Thyroid gland (tissue), 4 donors: ENCODE measurements at regions not wholly inside any gene's neighbourhood (a gene's known extent, or its start where the extent isn't known, plus 50 kb on each side); places are given as distances from the start of the nearest gene placed in this dataset.

Experiments used
- DNase-seq, 2 donors: peaks; one replicate each; pipeline ENCODE4 v3.0.0-alpha.2; 2019
- H3K27ac ChIP-seq, 3 donors: fragments of 200-600 bp; sonication (generic); 1 replicate in 2 of 3; 2 replicates in 1 of 3; pipeline ENCODE4 v1.5.1; 2016 to 2019; ENCODE audit warnings: mild to moderate bottlenecking in 1 of 3, moderate library complexity in 1 of 3
- H3K27me3 ChIP-seq: fragments of 200-600 bp; sonication (generic); one replicate; pipeline ENCODE4 v1.5.1; 2019
- H3K36me3 ChIP-seq, 2 donors: fragments of 200-600 bp; sonication (generic); one replicate each; pipeline ENCODE4 v1.5.1; 2016 to 2019
- H3K4me1 ChIP-seq, 2 donors: fragments of 200-600 bp; sonication (generic); one replicate each; pipeline ENCODE4 v1.5.1; 2017 to 2019
- H3K4me3 ChIP-seq, 3 donors: fragments of 200-600 bp; sonication (generic); replicated peaks in 1 of 3; 1 replicate in 2 of 3; 2 replicates in 1 of 3; pipeline ENCODE4 v1.5.1; 2016; ENCODE audit warnings: mild to moderate bottlenecking in 1 of 3
- H3K9me3 ChIP-seq: fragments of 200-600 bp; sonication (generic); one replicate; pipeline ENCODE4 v1.5.1; 2017
- POLR2A ChIP-seq, 2 donors: fragments of 450-650 bp; IDR thresholded peaks; one replicate each; pipeline ENCODE4 v1.6.1; 2017; ENCODE audit warnings: antibody characterized with exemption in 2 of 2, mild to moderate bottlenecking in 2 of 2, moderate library complexity in 1 of 2
- WGBS, 2 donors: methylation state at CpG; one replicate each; pipeline ENCODE4 v1.1.5; 2017; 5-methylcytosine and 5-hydroxymethylcytosine counted together
- intact Hi-C: fragments of 100-400 bp; cut with DNase I; formaldehyde crosslinking; loops from one replicate; pipeline ENCODE4 v1.15.1; 2023
- TF ChIP-seq, protein P1 (sequence below), 6 experiments: fragments of 200-600 bp in 3 of 6; fragments of 450-650 bp in 3 of 6; sonication (generic) in 3 of 6; IDR thresholded peaks; one replicate each; pipeline ENCODE4 v1.5.1; 2016 to 2019; ENCODE audit warnings: antibody characterized with exemption in 6 of 6, mild to moderate bottlenecking in 2 of 6, inconsistent platforms in 1 of 6, moderate library complexity in 1 of 6

DNA sequence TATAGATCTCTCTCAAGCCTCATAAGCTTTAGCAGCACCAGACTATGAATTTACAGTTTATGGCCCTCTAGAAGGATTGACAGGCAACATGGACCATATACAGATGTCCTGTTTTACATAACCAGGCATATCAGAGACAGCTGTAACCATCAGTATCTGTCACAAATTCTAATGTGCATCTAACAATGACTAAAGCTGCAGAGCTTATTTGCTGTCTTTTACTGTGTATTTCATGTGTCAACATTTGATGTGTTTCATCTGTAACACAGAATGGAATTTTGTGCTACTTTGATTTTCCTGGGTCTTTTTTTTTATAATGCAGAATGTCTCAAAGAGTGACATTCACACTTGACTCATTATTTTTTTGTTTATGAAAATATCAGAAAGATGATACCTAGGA lies 348.3 kb downstream of the SLC16A7 start:
- Histone ChIP-seq H3K27ac (no peak overlapping the region), H3K4me1 (no peaks in the 10 kb centered on the region), H3K4me3 (no peak overlapping the region), H3K36me3 (no peaks in the 10 kb centered on the region), H3K9me3 (no peaks in the 10 kb centered on the region), H3K27me3 (no peaks in the 10 kb centered on the region)
- DNase-seq: no peak
- intact Hi-C loops: no loop called here
- TF ChIP-seq, protein P1, sequence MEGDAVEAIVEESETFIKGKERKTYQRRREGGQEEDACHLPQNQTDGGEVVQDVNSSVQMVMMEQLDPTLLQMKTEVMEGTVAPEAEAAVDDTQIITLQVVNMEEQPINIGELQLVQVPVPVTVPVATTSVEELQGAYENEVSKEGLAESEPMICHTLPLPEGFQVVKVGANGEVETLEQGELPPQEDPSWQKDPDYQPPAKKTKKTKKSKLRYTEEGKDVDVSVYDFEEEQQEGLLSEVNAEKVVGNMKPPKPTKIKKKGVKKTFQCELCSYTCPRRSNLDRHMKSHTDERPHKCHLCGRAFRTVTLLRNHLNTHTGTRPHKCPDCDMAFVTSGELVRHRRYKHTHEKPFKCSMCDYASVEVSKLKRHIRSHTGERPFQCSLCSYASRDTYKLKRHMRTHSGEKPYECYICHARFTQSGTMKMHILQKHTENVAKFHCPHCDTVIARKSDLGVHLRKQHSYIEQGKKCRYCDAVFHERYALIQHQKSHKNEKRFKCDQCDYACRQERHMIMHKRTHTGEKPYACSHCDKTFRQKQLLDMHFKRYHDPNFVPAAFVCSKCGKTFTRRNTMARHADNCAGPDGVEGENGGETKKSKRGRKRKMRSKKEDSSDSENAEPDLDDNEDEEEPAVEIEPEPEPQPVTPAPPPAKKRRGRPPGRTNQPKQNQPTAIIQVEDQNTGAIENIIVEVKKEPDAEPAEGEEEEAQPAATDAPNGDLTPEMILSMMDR (IDR thresholded peaks at IDR 0.05): no peak
- TF ChIP-seq POLR2A (IDR thresholded peaks at IDR 0.05): no peak

DNA sequence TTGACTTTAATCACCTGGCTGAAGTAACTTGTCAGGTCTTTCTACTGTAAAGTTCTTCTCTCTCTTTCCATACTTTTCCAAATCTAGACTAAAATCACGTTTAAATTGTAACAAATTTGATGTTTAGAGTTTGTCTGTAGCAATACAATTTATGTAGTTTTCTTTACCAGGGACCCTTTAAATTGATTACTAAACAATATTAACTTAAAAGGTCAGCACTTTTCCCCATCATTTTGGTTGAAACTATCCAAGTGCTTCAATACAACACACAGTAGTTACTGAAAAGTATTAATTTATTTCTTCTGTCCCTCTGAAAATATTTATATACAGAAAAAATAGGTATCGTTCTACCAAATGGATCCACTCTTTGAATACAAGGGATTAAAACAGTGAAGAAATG lies 350.8 kb downstream of the SLC16A7 start:
- Histone ChIP-seq H3K27ac (no peak overlapping the region), H3K36me3 (no peaks in the 10 kb centered on the region), H3K4me1 (no peaks in the 10 kb centered on the region), H3K9me3 (no peaks in the 10 kb centered on the region), H3K4me3 (no peak overlapping the region), H3K27me3 (no peaks in the 10 kb centered on the region)
- no peak for TF ChIP-seq POLR2A (IDR thresholded peaks at IDR 0.05)
- TF ChIP-seq, protein P1 (IDR thresholded peaks at IDR 0.05): no peak
- WGBS, 2 donors: 78 to 81% methylated on average over 2 of the region's 2 CpGs
- no peak for DNase-seq
- intact Hi-C loops: no loop called here

DNA sequence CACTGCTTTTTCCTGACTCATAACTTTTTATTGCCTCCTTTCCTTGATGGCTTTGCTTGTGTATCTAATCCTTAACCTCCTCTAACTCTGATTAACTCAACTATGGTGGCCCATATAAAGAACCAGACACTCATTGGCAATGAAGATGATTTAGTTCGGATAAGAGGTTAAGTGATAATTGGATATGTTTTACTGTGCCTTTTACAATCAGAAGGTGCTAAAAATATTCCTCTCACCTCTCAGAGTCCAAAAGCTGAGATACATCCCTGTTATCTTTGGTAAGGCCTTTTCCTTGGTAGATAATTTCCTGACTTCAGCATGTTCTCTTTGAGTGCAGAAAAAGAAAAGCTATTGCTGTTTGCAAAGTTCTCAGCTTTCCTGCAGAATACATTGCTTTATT lies 367.7 kb downstream of the SLC16A7 start:
- Histone ChIP-seq H3K4me3 (no peak overlapping the region), H3K27me3 (no peaks in the 10 kb centered on the region), H3K4me1 (no peaks in the 10 kb centered on the region), H3K36me3 (no peaks in the 10 kb centered on the region), H3K9me3 (no peaks in the 10 kb centered on the region), H3K27ac (no peak overlapping the region)
- DNase-seq: no peak
- TF ChIP-seq POLR2A (IDR thresholded peaks at IDR 0.05): no peak
- TF ChIP-seq, protein P1 (IDR thresholded peaks at IDR 0.05): no peak
- intact Hi-C loops: no loop called here
- 83% methylated on average over 1 of the region's 1 CpG for WGBS, 2 donors

DNA sequence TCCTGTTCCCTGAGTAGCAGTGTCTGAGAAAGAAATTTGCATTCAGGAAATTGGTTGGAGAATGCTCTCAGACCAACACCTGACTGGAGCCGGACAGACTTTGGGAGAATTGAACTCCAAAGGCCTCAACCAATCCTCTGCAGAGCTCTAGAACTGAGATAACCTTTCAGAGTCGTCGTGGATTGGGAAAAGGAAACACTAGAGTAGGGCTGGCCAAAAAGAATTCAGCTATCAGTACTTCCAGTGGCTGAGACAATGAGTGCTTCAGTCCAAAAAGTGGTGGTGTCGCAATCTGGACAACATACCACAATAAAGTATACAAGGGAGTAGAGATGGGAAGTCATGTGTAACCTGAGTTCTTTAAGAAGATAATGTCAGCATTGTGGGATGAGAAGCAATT lies 377.1 kb downstream of the SLC16A7 start:
- no peak for TF ChIP-seq POLR2A (IDR thresholded peaks at IDR 0.05)
- TF ChIP-seq, protein P1 (IDR thresholded peaks at IDR 0.05): no peak
- Histone ChIP-seq H3K27ac (no peak overlapping the region), H3K9me3 (no peaks in the 10 kb centered on the region), H3K27me3 (no peaks in the 10 kb centered on the region), H3K36me3 (no peaks in the 10 kb centered on the region), H3K4me1 (no peaks in the 10 kb centered on the region), H3K4me3 (no peak overlapping the region)
- intact Hi-C loops: no loop called here
- 29 to 41% methylated on average over 4 of the region's 4 CpGs for WGBS, 2 donors
- DNase-seq: no peak

DNA sequence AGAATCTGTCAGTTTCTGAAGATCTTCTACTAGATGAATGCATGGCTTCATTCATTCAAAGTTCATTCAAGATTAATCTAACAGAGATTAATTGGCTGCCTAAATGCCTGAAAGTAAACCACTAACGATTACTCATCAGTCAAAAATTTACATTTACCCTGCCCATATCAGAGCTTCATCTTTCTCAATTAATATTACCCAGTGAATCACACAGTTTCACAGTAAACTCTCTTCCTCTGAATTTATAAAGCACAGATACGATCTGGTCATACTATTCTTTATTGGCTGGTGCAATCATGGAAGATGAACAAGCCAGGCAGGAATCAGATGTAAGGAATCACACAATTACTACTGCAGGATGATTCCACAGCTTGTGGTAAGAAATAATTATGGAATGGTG lies 377.7 kb downstream of the SLC16A7 start:
- H3K9me3 ChIP-seq: no peaks in the 10 kb centered on the region
- no peak overlapping the region for H3K27ac ChIP-seq
- intact Hi-C loops: no loop called here
- no peaks in the 10 kb centered on the region for H3K27me3 ChIP-seq
- no peak for TF ChIP-seq POLR2A (IDR thresholded peaks at IDR 0.05)
- TF ChIP-seq, protein P1 (IDR thresholded peaks at IDR 0.05): no peak
- DNase-seq: no peak
- WGBS, 2 donors: 82 to 85% methylated on average over 2 of the region's 2 CpGs
- no peaks in the 10 kb centered on the region for H3K36me3 ChIP-seq
- H3K4me3 ChIP-seq: no peak overlapping the region
- no peaks in the 10 kb centered on the region for H3K4me1 ChIP-seq
